ENCODE measurements at regions not wholly inside any gene's neighbourhood (a gene's known extent, or its start where the extent isn't known, plus 50 kb on each side); places are given as distances from the start of the nearest gene placed in this dataset.

DNA sequence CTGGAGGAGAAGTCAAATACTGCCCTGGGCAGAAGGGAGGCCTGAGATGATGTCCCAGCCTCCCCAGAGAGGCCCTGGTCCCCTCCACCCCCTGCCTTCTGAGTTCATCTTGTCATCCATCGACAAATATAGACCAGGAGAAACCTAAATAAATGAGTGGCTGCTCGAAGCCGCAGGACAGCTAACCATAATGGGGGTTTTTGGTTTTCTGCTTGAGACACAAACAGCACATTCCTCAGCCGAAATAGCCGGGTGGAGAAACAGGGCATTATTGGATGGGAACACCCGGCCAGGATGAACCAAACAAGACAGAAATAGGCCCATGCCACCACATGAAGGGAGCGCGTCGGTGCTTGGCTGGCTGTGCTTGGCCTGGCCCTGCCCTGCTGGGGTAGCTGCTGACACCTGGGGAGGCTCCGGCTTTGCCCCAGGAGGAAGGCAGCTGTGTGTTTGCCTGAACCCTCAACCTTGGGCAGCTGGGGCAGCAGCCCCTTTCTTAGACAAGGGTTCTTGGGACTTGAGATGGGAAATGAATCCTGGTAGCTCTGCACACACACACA lies 188.1 kb downstream of the IRX5 start:
- TF ChIP-seq RXRA (IDR thresholded peaks at IDR 0.05; ENCODE audit: borderline replicate concordance, low read depth) (no peak), JUND (IDR thresholded peaks at IDR 0.05) (no peak)
- TF ChIP-seq, protein P1, sequence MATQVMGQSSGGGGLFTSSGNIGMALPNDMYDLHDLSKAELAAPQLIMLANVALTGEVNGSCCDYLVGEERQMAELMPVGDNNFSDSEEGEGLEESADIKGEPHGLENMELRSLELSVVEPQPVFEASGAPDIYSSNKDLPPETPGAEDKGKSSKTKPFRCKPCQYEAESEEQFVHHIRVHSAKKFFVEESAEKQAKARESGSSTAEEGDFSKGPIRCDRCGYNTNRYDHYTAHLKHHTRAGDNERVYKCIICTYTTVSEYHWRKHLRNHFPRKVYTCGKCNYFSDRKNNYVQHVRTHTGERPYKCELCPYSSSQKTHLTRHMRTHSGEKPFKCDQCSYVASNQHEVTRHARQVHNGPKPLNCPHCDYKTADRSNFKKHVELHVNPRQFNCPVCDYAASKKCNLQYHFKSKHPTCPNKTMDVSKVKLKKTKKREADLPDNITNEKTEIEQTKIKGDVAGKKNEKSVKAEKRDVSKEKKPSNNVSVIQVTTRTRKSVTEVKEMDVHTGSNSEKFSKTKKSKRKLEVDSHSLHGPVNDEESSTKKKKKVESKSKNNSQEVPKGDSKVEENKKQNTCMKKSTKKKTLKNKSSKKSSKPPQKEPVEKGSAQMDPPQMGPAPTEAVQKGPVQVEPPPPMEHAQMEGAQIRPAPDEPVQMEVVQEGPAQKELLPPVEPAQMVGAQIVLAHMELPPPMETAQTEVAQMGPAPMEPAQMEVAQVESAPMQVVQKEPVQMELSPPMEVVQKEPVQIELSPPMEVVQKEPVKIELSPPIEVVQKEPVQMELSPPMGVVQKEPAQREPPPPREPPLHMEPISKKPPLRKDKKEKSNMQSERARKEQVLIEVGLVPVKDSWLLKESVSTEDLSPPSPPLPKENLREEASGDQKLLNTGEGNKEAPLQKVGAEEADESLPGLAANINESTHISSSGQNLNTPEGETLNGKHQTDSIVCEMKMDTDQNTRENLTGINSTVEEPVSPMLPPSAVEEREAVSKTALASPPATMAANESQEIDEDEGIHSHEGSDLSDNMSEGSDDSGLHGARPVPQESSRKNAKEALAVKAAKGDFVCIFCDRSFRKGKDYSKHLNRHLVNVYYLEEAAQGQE (IDR thresholded peaks at IDR 0.05; ENCODE audit: low read depth, low read length) = no peak

DNA sequence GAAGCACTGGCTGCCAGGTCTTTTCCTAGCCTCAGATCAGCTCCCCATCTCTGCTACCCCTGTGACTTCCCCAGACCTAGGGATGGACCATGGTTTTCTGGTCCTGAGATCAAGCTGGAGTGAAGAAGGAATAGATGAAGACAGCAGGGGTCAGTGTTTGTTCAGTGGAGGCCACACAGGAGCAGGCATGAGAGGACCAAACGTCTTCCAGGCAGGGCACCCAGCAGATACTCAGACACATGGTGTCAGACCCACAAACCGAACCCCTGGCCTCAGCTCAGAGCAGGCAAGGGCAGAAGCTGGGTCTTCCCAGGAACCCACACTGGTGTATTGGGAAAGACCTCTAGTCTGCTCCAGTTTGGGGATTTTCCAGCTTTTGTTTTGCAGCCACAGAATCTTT lies 189.7 kb downstream of the IRX5 start:
- Histone ChIP-seq H2AFZ (ENCODE audit: low read depth) (no peak overlapping the region), H3K9me3 (no peaks in the 10 kb centered on the region), H4K20me1 (ENCODE audit: insufficient read depth) (no peaks in the 10 kb centered on the region), H3K79me2 (ENCODE audit: insufficient read depth) (no peaks in the 10 kb centered on the region), H3K4me2 (no peak overlapping the region), H3K27ac (ENCODE audit: low read depth in 2 of 2, low read length in 1 of 2) (no peak overlapping the region), H3K4me1 (ENCODE audit: control insufficient read depth in 1 of 2, insufficient read depth in 2 of 2, low read depth in 1 of 2, low read length in 1 of 2) (peaks cover 0 to 10% of the 10 kb centered on the region in 2 experiments; a peak in 1 of 4 replicates), H3K9ac (no peak overlapping the region), H3K27me3 (ENCODE audit: insufficient read depth) (no peaks in the 10 kb centered on the region), H3K9me2 (no peaks in the 10 kb centered on the region), H3K4me3 (ENCODE audit: low read depth in 2 of 2, low read length in 1 of 2) (no peak overlapping the region), H3F3A (replicated peaks; ENCODE audit: insufficient read depth) (no peaks in the 10 kb centered on the region), H3K36me3 (replicated peaks in 1 of 2; ENCODE audit: control insufficient read depth in 1 of 2, insufficient read depth in 2 of 2, low read length in 1 of 2) (no peaks in the 10 kb centered on the region)
- TF ChIP-seq ELF1 (IDR thresholded peaks at IDR 0.05) (no peak), SMC3 (IDR thresholded peaks at IDR 0.05; ENCODE audit: low read depth, low read length) (peak; percentile 59), RXRA (IDR thresholded peaks at IDR 0.05; ENCODE audit: borderline replicate concordance, low read depth) (no peak), RAD21 (IDR thresholded peaks at IDR 0.05; ENCODE audit: low read length) (peak; percentile 79), FOXJ3 (CRISPR knock-in tag; IDR thresholded peaks at IDR 0.05) (no peak)
- ChIA-PET CTCF (interaction anchor here (0.7 to 4.8 kb wide), 37 partner anchors 8 to 1571 kb away, joined by 3 to 44 read pairs (median 4); partner anchors contain the start of gene IRX6), POLR2A (interaction anchor here (0.8 kb wide), 1 partner anchor 203 kb away, joined by 3 read pairs; the partner anchor contains the start of gene IRX6)
- peak; percentile 50 for DNase-seq
- 4% methylated on average over 2 of the region's 2 CpGs for WGBS (ENCODE audit: low lambda C conversion rate)

More for the DNA sequence above, 188.1 kb downstream of the IRX5 start:
- Histone ChIP-seq H3K4me3 (ENCODE audit: low read depth in 2 of 2, low read length in 1 of 2) (no peak overlapping the region), H3K9ac (no peak overlapping the region), H3K9me3 (no peaks in the 10 kb centered on the region), H3K9me2 (no peaks in the 10 kb centered on the region), H3K4me2 (no peak overlapping the region), H3K36me3 (replicated peaks in 1 of 2; ENCODE audit: control insufficient read depth in 1 of 2, insufficient read depth in 2 of 2, low read length in 1 of 2) (no peaks in the 10 kb centered on the region), H3K27ac (ENCODE audit: low read depth in 2 of 2, low read length in 1 of 2) (no peak overlapping the region), H4K20me1 (ENCODE audit: insufficient read depth) (no peaks in the 10 kb centered on the region), H3F3A (replicated peaks; ENCODE audit: insufficient read depth) (no peaks in the 10 kb centered on the region), H3K4me1 (ENCODE audit: control insufficient read depth in 1 of 2, insufficient read depth in 2 of 2, low read depth in 1 of 2, low read length in 1 of 2) (peaks cover 0 to 7% of the 10 kb centered on the region in 2 experiments; a peak in 1 of 4 replicates), H3K27me3 (ENCODE audit: insufficient read depth) (no peaks in the 10 kb centered on the region), H3K79me2 (ENCODE audit: insufficient read depth) (no peaks in the 10 kb centered on the region), H2AFZ (ENCODE audit: low read depth) (no peak overlapping the region)
- no peak for DNase-seq
- ChIA-PET POLR2A (no interaction called here), CTCF (interaction anchor here (1.5 to 4.0 kb wide), 3 partner anchors 9 to 254 kb away, joined by 4 to 42 read pairs (median 18); no protein-coding TSS in a partner anchor)
- 65% methylated on average over 10 of the region's 10 CpGs for WGBS (ENCODE audit: low lambda C conversion rate)

All from SK-N-SH (cell line).